ENCODE measurements at regions not wholly inside any gene's neighbourhood (a gene's known extent, or its start where the extent isn't known, plus 50 kb on each side); places are given as distances from the start of the nearest gene placed in this dataset.

- no peak overlapping the region for H2AFZ ChIP-seq (ENCODE audit: insufficient read depth, low read depth, low read length, poor library complexity, severe bottlenecking)
- 100% methylated on average over 3 of the region's 5 CpGs for WGBS (ENCODE audit: insufficient coverage)
- H4K20me1 ChIP-seq (ENCODE audit: control insufficient read depth, insufficient read depth, low read length, poor library complexity, severe bottlenecking), result no peaks in the 10 kb centered on the region
- no peaks in the 10 kb centered on the region for H3K4me1 ChIP-seq (ENCODE audit: control insufficient read depth in 2 of 2, insufficient read depth in 2 of 2, low read length in 2 of 2)
- POLR2A ChIA-PET, result no interaction called here
- TF ChIP-seq CTCF (IDR thresholded peaks at IDR 0.05), result no peak
- TF ChIP-seq EZH2 (IDR thresholded peaks at IDR 0.05; ENCODE audit: borderline replicate concordance, insufficient read depth, low read depth, low read length, poor library complexity, severe bottlenecking), result no peak
- no peak overlapping the region for H3K4me3 ChIP-seq (ENCODE audit: control extremely low read depth in 1 of 5, extremely low read depth in 1 of 5, insufficient read depth in 1 of 5, low read depth in 2 of 5, low read length in 4 of 5)
- no peaks in the 10 kb centered on the region for H3K9me3 Mint-ChIP-seq (ENCODE audit: insufficient read depth)
- DNase-seq, result no peak
- H3K9ac ChIP-seq (ENCODE audit: low read length), result no peak overlapping the region
- H3K9me3 ChIP-seq (ENCODE audit: control extremely low read depth in 1 of 3, control insufficient read depth in 2 of 3, insufficient read depth in 1 of 3, low read length in 2 of 3), result no peaks in the 10 kb centered on the region
- intact Hi-C loops (cut with micrococcal nuclease), result no loop called here
- no peak overlapping the region for H3K27ac ChIP-seq (ENCODE audit: low read length in 2 of 2)
- no peaks in the 10 kb centered on the region for H3K79me2 ChIP-seq (ENCODE audit: control insufficient read depth, insufficient read depth, low read length)
- H3K27me3 Mint-ChIP-seq, result no peaks in the 10 kb centered on the region
- no peaks in the 10 kb centered on the region for H3K36me3 ChIP-seq (replicated peaks in 1 of 2; ENCODE audit: control extremely low read depth in 1 of 2, control insufficient read depth in 1 of 2, extremely low read depth in 1 of 2, insufficient read depth in 2 of 2, low read length in 1 of 2)
- ATAC-seq (ENCODE audit: low read depth), result no peak
- H3K27me3 ChIP-seq (replicated peaks in 1 of 4; ENCODE audit: control extremely low read depth in 1 of 4, control insufficient read depth in 3 of 4, insufficient read depth in 4 of 4, low read length in 3 of 4), result no peaks in the 10 kb centered on the region
- H3K4me2 ChIP-seq (replicated peaks; ENCODE audit: low read depth, low read length, poor library complexity, severe bottlenecking), result no peak overlapping the region
- no peak overlapping the region for H3K4me3 Mint-ChIP-seq
- CTCF ChIA-PET, result no interaction called here
- no peaks in the 10 kb centered on the region for H3K4me1 Mint-ChIP-seq
- H3K27ac Mint-ChIP-seq, result no peak overlapping the region
Observed at GRCh38 chr2:14270036-14270582, 362.4 kb upstream of the LRATD1 start.

GRCh38 chr2:14272396-14273075, 360.0 kb upstream of the LRATD1 start:
- no peak for TF ChIP-seq CTCF (IDR thresholded peaks at IDR 0.05)
- no peak for TF ChIP-seq EZH2 (IDR thresholded peaks at IDR 0.05; ENCODE audit: borderline replicate concordance, insufficient read depth, low read depth, low read length, poor library complexity, severe bottlenecking)
- no peaks in the 10 kb centered on the region for H3K9me3 ChIP-seq (ENCODE audit: control extremely low read depth in 1 of 3, control insufficient read depth in 2 of 3, insufficient read depth in 1 of 3, low read length in 2 of 3)
- WGBS (ENCODE audit: insufficient coverage), result no CpG with 5 or more reads among the region's 4 CpGs
- no peaks in the 10 kb centered on the region for H3K27me3 ChIP-seq (replicated peaks in 1 of 4; ENCODE audit: control extremely low read depth in 1 of 4, control insufficient read depth in 3 of 4, insufficient read depth in 4 of 4, low read length in 3 of 4)
- intact Hi-C loops (cut with micrococcal nuclease), result no loop called here
- POLR2A ChIA-PET, result no interaction called here
- Mint-ChIP-seq H3K9me3 (ENCODE audit: insufficient read depth) (peaks cover 5% of the 10 kb centered on the region), H3K27ac (no peak overlapping the region), H3K4me1 (no peaks in the 10 kb centered on the region), H3K27me3 (no peaks in the 10 kb centered on the region), H3K4me3 (no peak overlapping the region)
- no peak overlapping the region for H3K27ac ChIP-seq (ENCODE audit: low read length in 2 of 2)
- no peaks in the 10 kb centered on the region for H3K4me1 ChIP-seq (ENCODE audit: control insufficient read depth in 2 of 2, insufficient read depth in 2 of 2, low read length in 2 of 2)
- H4K20me1 ChIP-seq (ENCODE audit: control insufficient read depth, insufficient read depth, low read length, poor library complexity, severe bottlenecking), result no peaks in the 10 kb centered on the region
- ATAC-seq (ENCODE audit: low read depth) (no peak), DNase-seq (no peak)
- H3K9ac ChIP-seq (ENCODE audit: low read length), result no peak overlapping the region
- no peaks in the 10 kb centered on the region for H3K36me3 ChIP-seq (replicated peaks in 1 of 2; ENCODE audit: control extremely low read depth in 1 of 2, control insufficient read depth in 1 of 2, extremely low read depth in 1 of 2, insufficient read depth in 2 of 2, low read length in 1 of 2)
- H2AFZ ChIP-seq (ENCODE audit: insufficient read depth, low read depth, low read length, poor library complexity, severe bottlenecking), result no peak overlapping the region
- CTCF ChIA-PET, result no interaction called here
- no peaks in the 10 kb centered on the region for H3K79me2 ChIP-seq (ENCODE audit: control insufficient read depth, insufficient read depth, low read length)
- H3K4me2 ChIP-seq (replicated peaks; ENCODE audit: low read depth, low read length, poor library complexity, severe bottlenecking), result no peak overlapping the region
- no peak overlapping the region for H3K4me3 ChIP-seq (ENCODE audit: control extremely low read depth in 1 of 5, extremely low read depth in 1 of 5, insufficient read depth in 1 of 5, low read depth in 2 of 5, low read length in 4 of 5)

All from B cell (primary cell).